A673 (cell line): ENCODE measurements at regions not wholly inside any gene's neighbourhood (a gene's known extent, or its start where the extent isn't known, plus 50 kb on each side); places are given as distances from the start of the nearest gene placed in this dataset.

Experiments used
- BruUV-seq: library from RNA; stranded (reverse); fragments of 400-500 nt; replicated peaks from 2 replicates; lab custom pipeline; 2021; lab: Mats Ljungman, UMichigan
- CTCF ChIA-PET: fragments of 300-600 bp; sonication (Branson Sonifier 250); formaldehyde crosslinking; loops from one replicate; lab custom pipeline; 2022; ENCODE audit warnings: antibody characterized with exemption; lab: Charles Lee
- POLR2A ChIA-PET: fragments of 300-600 bp; sonication (Branson Sonifier 250); formaldehyde crosslinking; loops from one replicate; lab custom pipeline; 2022; ENCODE audit warnings: antibody characterized with exemption; ENCODE audit not compliant: low non-redundant PET; lab: Charles Lee
- DNase-seq: peaks from one replicate; pipeline ENCODE4 v3.0.0-alpha.2; 2015; ENCODE audit warnings: low spot score
- H3K27ac ChIP-seq: fragments of 200-600 bp; sonication (generic); 2 replicates; pipeline ENCODE4 v1.5.1; 2016; ENCODE audit warnings: mixed run types, low read depth, mild to moderate bottlenecking, mixed read lengths, antibody characterized with exemption, low read length; ENCODE audit not compliant: poor library complexity, severe bottlenecking
- H3K27me3 ChIP-seq: fragments of 200-600 bp; sonication (generic); replicated peaks from 2 replicates; pipeline ENCODE4 v1.6.1; 2017; ENCODE audit warnings: mixed run types, low read depth, mild to moderate bottlenecking, mixed read lengths, antibody characterized with exemption, low read length; ENCODE audit not compliant: insufficient read depth, poor library complexity
- H3K36me3 ChIP-seq: fragments of 200-600 bp; sonication (generic); 2 replicates; pipeline ENCODE4 v1.6.1; 2016; ENCODE audit warnings: mixed run types, mild to moderate bottlenecking, mixed read lengths, antibody characterized with exemption, low read length; ENCODE audit not compliant: insufficient read depth, poor library complexity, severe bottlenecking
- H3K4me1 ChIP-seq: fragments of 200-600 bp; sonication (generic); 2 replicates; pipeline ENCODE4 v1.6.1; 2017; ENCODE audit warnings: mixed run types, mild to moderate bottlenecking, mixed read lengths, antibody characterized with exemption, low read length; ENCODE audit not compliant: insufficient read depth, poor library complexity, severe bottlenecking
- H3K4me3 ChIP-seq: fragments of 200-600 bp; sonication (generic); 2 replicates; pipeline ENCODE4 v1.5.1; 2016; ENCODE audit warnings: low read depth, mixed run types, mild to moderate bottlenecking, mixed read lengths, low read length; ENCODE audit not compliant: poor library complexity, severe bottlenecking
- H3K9me3 ChIP-seq: fragments of 200-600 bp; sonication (generic); 2 replicates; pipeline ENCODE4 v1.6.1; 2016; ENCODE audit warnings: mixed run types, low read depth, mild to moderate bottlenecking, mixed read lengths, antibody characterized with exemption, low read length; ENCODE audit not compliant: poor library complexity, severe bottlenecking
- CTCF ChIP-seq: fragments of 300-800, 200-600 bp; sonication (generic); conservative IDR thresholded peaks from 2 replicates; pipeline ENCODE4 v1.5.1; 2017; ENCODE audit warnings: low read depth, mild to moderate bottlenecking, antibody characterized with exemption, low read length, moderate library complexity, mixed read lengths
- EZH2 ChIP-seq: fragments of 200-600 bp; sonication (generic); IDR thresholded peaks from 2 replicates; pipeline ENCODE4 v1.6.1; 2017; ENCODE audit warnings: borderline replicate concordance, low read depth, mild to moderate bottlenecking, mixed read lengths, antibody characterized with exemption, low read length; ENCODE audit not compliant: poor library complexity, severe bottlenecking
- intact Hi-C: fragments of 100-400 bp; cut with micrococcal nuclease; formaldehyde crosslinking; loops from one replicate; pipeline ENCODE4 v1.10.0; 2022; ENCODE audit not compliant: unreplicated experiment

- Histone ChIP-seq H3K4me3 (no peak overlapping the region), H3K27me3 (no peaks in the 10 kb centered on the region), H3K36me3 (no peaks in the 10 kb centered on the region), H3K27ac (no peak overlapping the region), H3K4me1 (peaks cover 13% of the 10 kb centered on the region), H3K9me3 (no peaks in the 10 kb centered on the region)
- BruUV-seq, result no TSS peak
- ChIA-PET POLR2A (no interaction called here), CTCF (no interaction called here)
- TF ChIP-seq EZH2 (no peak), CTCF (no peak)
- intact Hi-C loops, result no loop called here
- no peak for DNase-seq
Observed at GRCh38 chr2:156704132-156704531, 268.0 kb downstream of the GPD2 start.

GRCh38 chr2:156704617-156705016, 268.4 kb downstream of the GPD2 start:
- Histone ChIP-seq H3K4me3 (no peak overlapping the region), H3K27me3 (no peaks in the 10 kb centered on the region), H3K27ac (no peak overlapping the region), H3K36me3 (no peaks in the 10 kb centered on the region), H3K9me3 (no peaks in the 10 kb centered on the region), H3K4me1 (peaks cover 13% of the 10 kb centered on the region)
- peak; percentile 7 for DNase-seq
- intact Hi-C loops, result no loop called here
- TF ChIP-seq CTCF, result no peak
- no peak for TF ChIP-seq EZH2
- ChIA-PET CTCF (no interaction called here), POLR2A (no interaction called here)
- no TSS peak for BruUV-seq

- no peak for DNase-seq
- BruUV-seq, result no TSS peak
- ChIA-PET CTCF (no interaction called here), POLR2A (no interaction called here)
- Histone ChIP-seq H3K4me1 (peaks cover 9% of the 10 kb centered on the region), H3K36me3 (no peaks in the 10 kb centered on the region), H3K27me3 (no peaks in the 10 kb centered on the region), H3K9me3 (no peaks in the 10 kb centered on the region), H3K27ac (no peak overlapping the region), H3K4me3 (no peak overlapping the region)
- TF ChIP-seq CTCF (no peak), EZH2 (no peak)
- intact Hi-C loops, result no loop called here
Observed at GRCh38 chr2:156706576-156706975, 270.4 kb downstream of the GPD2 start.
